HepG2 (cell line): ENCODE measurements at regions not wholly inside any gene's neighbourhood (a gene's known extent, or its start where the extent isn't known, plus 50 kb on each side); places are given as distances from the start of the nearest gene placed in this dataset.

Source experiments
- ATAC-seq: fragments of 200-7000 bp; cut with Tn5 transposase; 3 replicates; pipeline ENCODE4 v1.9.1; 2020; ENCODE audit warnings: mild to moderate bottlenecking, moderate library complexity
- BruUV-seq: library from RNA; stranded (reverse); fragments of 400-500 nt; replicated peaks from 2 replicates; lab custom pipeline; 2021; lab: Mats Ljungman, UMichigan
- CTCF ChIA-PET: fragments of 300-600 bp; formaldehyde crosslinking; extraction: SDS; loops from one replicate; lab custom pipeline; 2021; ENCODE audit warnings: low total read pairs, inconsistent platforms, low intra/inter-chr PET ratio; lab: Yijun Ruan, JAX
- POLR2A ChIA-PET: fragments of 350-600 bp; sonication (Branson Sonifier 250); formaldehyde crosslinking; loops from one replicate; lab custom pipeline; 2020; ENCODE audit warnings: antibody characterized with exemption, inconsistent platforms; lab: Yijun Ruan, JAX
- DNase-seq: peaks from one replicate; pipeline ENCODE4 v3.0.0-alpha.2; 2015; ENCODE audit warnings: low spot score
- FAIRE-seq: peaks from 3 replicates; lab custom pipeline; 2011; peaks lifted over from hg19 to GRCh38; lab: Jason Lieb, UNC
- H2AFZ ChIP-seq: one replicate; pipeline ENCODE4 v1.6.1; 2011; ENCODE audit warnings: low read length, inconsistent platforms
- H3K27ac ChIP-seq: fragments of 300-600 bp; 3 replicates; pipeline ENCODE4 v1.8.0; 2011; ENCODE audit warnings: mixed run types, mild to moderate bottlenecking, mixed read lengths, low read length, inconsistent platforms; ENCODE audit not compliant: insufficient read depth; ENCODE audit errors: extremely low read length
- H3K27me3 ChIP-seq, 2 experiments: fragments of 200-600 bp in 1 of 2; 2 replicates in 1 of 2; 3 replicates in 1 of 2; pipeline versions ENCODE4 v1.6.0 to v1.8.0; 2011; ENCODE audit warnings: low read length in 2 of 2, mild to moderate bottlenecking in 2 of 2, moderate library complexity in 2 of 2, inconsistent platforms in 1 of 2; ENCODE audit not compliant: insufficient read depth in 2 of 2, control insufficient read depth in 1 of 2
- H3K36me3 ChIP-seq, 2 experiments: fragments of 200-600 bp in 1 of 2; replicated peaks in 1 of 2; 2 replicates in 1 of 2; 3 replicates in 1 of 2; pipeline versions ENCODE4 v1.5.1 to v1.8.0; 2011; ENCODE audit warnings: low read length in 2 of 2, inconsistent platforms in 1 of 2; ENCODE audit not compliant: insufficient read depth in 2 of 2, control insufficient read depth in 1 of 2
- H3K4me1 ChIP-seq: 2 replicates; pipeline ENCODE4 v1.5.1; 2012; ENCODE audit warnings: low read length, inconsistent platforms; ENCODE audit not compliant: insufficient read depth
- H3K4me2 ChIP-seq: 2 replicates; pipeline ENCODE4 v1.6.0; 2011; ENCODE audit warnings: low read depth, low read length, inconsistent platforms
- H3K4me3 ChIP-seq, 3 experiments: fragments of 200-600 bp in 1 of 3; sonication (generic), shearing (Covaris generic) in 1 of 3; replicated peaks in 1 of 3; 2 replicates each; pipeline ENCODE4 v1.5.1; 2011 to 2016; ENCODE audit warnings: low read length in 3 of 3, inconsistent platforms in 2 of 3, low read depth in 2 of 3, mild to moderate bottlenecking in 2 of 3, control low read depth in 1 of 3, mixed read lengths in 1 of 3; ENCODE audit not compliant: insufficient read depth in 1 of 3
- H3K79me2 ChIP-seq: one replicate; pipeline ENCODE4 v1.6.1; 2011; ENCODE audit warnings: low read length, inconsistent platforms; ENCODE audit not compliant: insufficient read depth
- H3K9ac ChIP-seq: 2 replicates; pipeline ENCODE4 v1.6.0; 2011; ENCODE audit warnings: mild to moderate bottlenecking, low read depth, low read length, inconsistent platforms; ENCODE audit not compliant: insufficient read depth
- H3K9me3 ChIP-seq: 2 replicates; pipeline ENCODE4 v1.5.1; 2012; ENCODE audit warnings: mild to moderate bottlenecking, low read length
- H4K20me1 ChIP-seq: 2 replicates; pipeline ENCODE4 v1.6.0; 2011; ENCODE audit warnings: inconsistent platforms, mild to moderate bottlenecking, low read length, moderate library complexity; ENCODE audit not compliant: insufficient read depth
- AKAP8 ChIP-seq: sonication (generic); formaldehyde crosslinking; IDR thresholded peaks from 2 replicates; pipeline ENCODE4 v1.5.1; 2020; ENCODE audit warnings: mild to moderate bottlenecking, missing genetic modification reagents
- EP300 ChIP-seq, 3 experiments: sonication (generic) in 1 of 3; formaldehyde crosslinking in 1 of 3; IDR thresholded peaks; 2 replicates each; pipeline versions ENCODE4 v1.5.1 to v1.6.1; 2011 to 2020; ENCODE audit warnings: low read depth in 2 of 3, low read length in 2 of 3, borderline replicate concordance in 1 of 3, improper control_type of control experiment in 1 of 3, mild to moderate bottlenecking in 1 of 3, missing genetic modification reagents in 1 of 3, moderate library complexity in 1 of 3
- FOSL1 ChIP-seq: sonication (generic); formaldehyde crosslinking; IDR thresholded peaks from 2 replicates; pipeline ENCODE4 v1.9.0; 2021; ENCODE audit warnings: missing genetic modification reagents, borderline replicate concordance
- HIVEP1 ChIP-seq: sonication (generic); formaldehyde crosslinking; IDR thresholded peaks from 2 replicates; pipeline ENCODE4 v1.4.0; 2020; ENCODE audit warnings: mild to moderate bottlenecking, missing genetic modification reagents
- HNF4A ChIP-seq: sonication (generic); formaldehyde crosslinking; IDR thresholded peaks from 2 replicates; pipeline ENCODE4 v1.4.0; 2020; ENCODE audit warnings: missing genetic modification reagents
- HOXA7 ChIP-seq: sonication (generic); formaldehyde crosslinking; IDR thresholded peaks from 2 replicates; pipeline ENCODE4 v1.8.1; 2022; ENCODE audit warnings: mild to moderate bottlenecking, missing genetic modification reagents, moderate library complexity
- KLF15 ChIP-seq: sonication (generic); formaldehyde crosslinking; IDR thresholded peaks from 2 replicates; pipeline ENCODE4 v1.8.1; 2023; ENCODE audit warnings: borderline replicate concordance, mild to moderate bottlenecking, inconsistent platforms, missing genetic modification reagents, mixed read lengths
- MXD4 ChIP-seq: IDR thresholded peaks from 2 replicates; pipeline ENCODE4 v1.6.1; 2016; ENCODE audit warnings: mild to moderate bottlenecking, missing biosample characterization, missing genetic modification reagents
- NFYC ChIP-seq: IDR thresholded peaks from 2 replicates; pipeline ENCODE4 v1.6.1; 2016; ENCODE audit warnings: missing genetic modification reagents, missing compliant biosample characterization
- NR2F2 ChIP-seq: IDR thresholded peaks from 2 replicates; pipeline ENCODE4 v1.6.1; 2012; ENCODE audit warnings: low read depth, inconsistent platforms, borderline replicate concordance
- PTBP1 ChIP-seq: fragments of 200-400 bp; formaldehyde crosslinking; IDR thresholded peaks from 2 replicates; pipeline ENCODE4 v1.6.1; 2018; ENCODE audit warnings: low read length, low read depth; ENCODE audit not compliant: poor library complexity, severe bottlenecking
- SP140L ChIP-seq: sonication (generic); formaldehyde crosslinking; IDR thresholded peaks from 2 replicates; pipeline ENCODE4 v1.4.0; 2020; ENCODE audit warnings: missing genetic modification reagents, borderline replicate concordance
- XRCC5 ChIP-seq: fragments of 200-400 bp; formaldehyde crosslinking; optimal IDR thresholded peaks from 2 replicates; pipeline ENCODE3; 2017; ENCODE audit warnings: mild to moderate bottlenecking, low read length
- ZNF235 ChIP-seq: sonication (generic); formaldehyde crosslinking; IDR thresholded peaks from 2 replicates; pipeline ENCODE4 v1.8.1; 2023; ENCODE audit warnings: mild to moderate bottlenecking, missing genetic modification reagents, borderline replicate concordance
- ZNF839 ChIP-seq: sonication (generic); formaldehyde crosslinking; IDR thresholded peaks from 2 replicates; pipeline ENCODE4 v1.4.0; 2020; ENCODE audit warnings: missing genetic modification reagents, mild to moderate bottlenecking, borderline replicate concordance
- ZSCAN12 ChIP-seq: sonication (generic); formaldehyde crosslinking; IDR thresholded peaks from 2 replicates; pipeline ENCODE4 v1.9.0; 2021; ENCODE audit warnings: mild to moderate bottlenecking, missing genetic modification reagents
- WGBS: methylation state at CpG from one replicate; pipeline ENCODE4 v1.1.6; 2017; ENCODE audit warnings: low lambda C conversion rate; 5-methylcytosine and 5-hydroxymethylcytosine counted together
- in situ Hi-C: cut with HindIII; loops from 2 replicates; pipeline ENCODE4 v1.10.0; 2017; ENCODE audit warnings: low pct_unique_long_range_greater_than_20kb; ENCODE audit not compliant: extremely low pct_ligation_motif_present
- intact Hi-C: fragments of 100-400 bp; cut with micrococcal nuclease; formaldehyde crosslinking; loops from one replicate; pipeline ENCODE4 v1.10.0; 2022; ENCODE audit not compliant: unreplicated experiment
- TF ChIP-seq, protein P1 (sequence below): sonication (generic); formaldehyde crosslinking; conservative IDR thresholded peaks from 2 replicates; pipeline ENCODE4 v1.8.0; 2022; ENCODE audit warnings: missing genetic modification reagents

GRCh38 chr7:37531225-37531624 lies 82.6 kb upstream of the ELMO1 start:
- Histone ChIP-seq H3K9me3 (no peaks in the 10 kb centered on the region), H4K20me1 (no peaks in the 10 kb centered on the region), H3K27me3 (no peaks in the 10 kb centered on the region), H3K4me3 (no peak overlapping the region), H3K4me1 (no peaks in the 10 kb centered on the region), H3K27ac (no peak overlapping the region), H2AFZ (no peak overlapping the region), H3K9ac (no peak overlapping the region), H3K4me2 (no peak overlapping the region), H3K36me3 (no peaks in the 10 kb centered on the region), H3K79me2 (no peaks in the 10 kb centered on the region)
- ATAC-seq (no peak), FAIRE-seq (no peak), DNase-seq (no peak)
- intact Hi-C loops, result no loop called here
- WGBS, result 12% methylated on average over 6 of the region's 6 CpGs
- ChIA-PET CTCF (no interaction called here), POLR2A (no interaction called here)
- no TSS peak for BruUV-seq
- no peak for TF ChIP-seq HIVEP1
- TF ChIP-seq HOXA7 (CRISPR knock-in tag), result no peak
- no peak for TF ChIP-seq SP140L (CRISPR knock-in tag)
- no peak for TF ChIP-seq MXD4
- no peak for TF ChIP-seq KLF15
- no peak for TF ChIP-seq NFYC
- no peak for TF ChIP-seq ZNF235 (CRISPR knock-in tag)
- TF ChIP-seq FOSL1 (CRISPR knock-in tag), result no peak
- TF ChIP-seq ZSCAN12 (CRISPR knock-in tag), result no peak
- TF ChIP-seq ZNF839 (CRISPR knock-in tag), result no peak
- no peak for TF ChIP-seq NR2F2
- TF ChIP-seq EP300 (IDR thresholded peaks at IDR 0.05; ENCODE audit: low read depth in 2 of 2, low read length in 2 of 2), result no peak
- TF ChIP-seq EP300 (CRISPR knock-in tag; IDR thresholded peaks at IDR 0.05; ENCODE audit: borderline replicate concordance), result no peak
- no peak for TF ChIP-seq PTBP1
- TF ChIP-seq XRCC5, result no peak
- TF ChIP-seq AKAP8 (CRISPR knock-in tag), result no peak
- TF ChIP-seq HNF4A (CRISPR knock-in tag), result no peak
- TF ChIP-seq, protein P1, sequence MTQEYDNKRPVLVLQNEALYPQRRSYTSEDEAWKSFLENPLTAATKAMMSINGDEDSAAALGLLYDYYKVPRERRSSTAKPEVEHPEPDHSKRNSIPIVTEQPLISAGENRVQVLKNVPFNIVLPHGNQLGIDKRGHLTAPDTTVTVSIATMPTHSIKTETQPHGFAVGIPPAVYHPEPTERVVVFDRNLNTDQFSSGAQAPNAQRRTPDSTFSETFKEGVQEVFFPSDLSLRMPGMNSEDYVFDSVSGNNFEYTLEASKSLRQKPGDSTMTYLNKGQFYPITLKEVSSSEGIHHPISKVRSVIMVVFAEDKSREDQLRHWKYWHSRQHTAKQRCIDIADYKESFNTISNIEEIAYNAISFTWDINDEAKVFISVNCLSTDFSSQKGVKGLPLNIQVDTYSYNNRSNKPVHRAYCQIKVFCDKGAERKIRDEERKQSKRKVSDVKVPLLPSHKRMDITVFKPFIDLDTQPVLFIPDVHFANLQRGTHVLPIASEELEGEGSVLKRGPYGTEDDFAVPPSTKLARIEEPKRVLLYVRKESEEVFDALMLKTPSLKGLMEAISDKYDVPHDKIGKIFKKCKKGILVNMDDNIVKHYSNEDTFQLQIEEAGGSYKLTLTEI (CRISPR knock-in tag), result no peak
- in situ Hi-C loops, result no loop called here
